Hepatocyte (in vitro differentiated cells): ENCODE measurements at regions not wholly inside any gene's neighbourhood (a gene's known extent, or its start where the extent isn't known, plus 50 kb on each side); places are given as distances from the start of the nearest gene placed in this dataset.

ENCODE experiments used
- EZH2 ChIP-seq: fragments of 200-600 bp; sonication (generic); IDR thresholded peaks from 2 replicates; pipeline ENCODE4 v1.6.1; 2016; ENCODE audit warnings: antibody characterized with exemption, mild to moderate bottlenecking, borderline replicate concordance
- TF ChIP-seq, protein P1 (sequence below): fragments of 200-600 bp; sonication (generic); IDR thresholded peaks from 2 replicates; pipeline ENCODE4 v1.5.1; 2016; ENCODE audit warnings: antibody characterized with exemption, mild to moderate bottlenecking; ENCODE audit not compliant: poor library complexity

DNA sequence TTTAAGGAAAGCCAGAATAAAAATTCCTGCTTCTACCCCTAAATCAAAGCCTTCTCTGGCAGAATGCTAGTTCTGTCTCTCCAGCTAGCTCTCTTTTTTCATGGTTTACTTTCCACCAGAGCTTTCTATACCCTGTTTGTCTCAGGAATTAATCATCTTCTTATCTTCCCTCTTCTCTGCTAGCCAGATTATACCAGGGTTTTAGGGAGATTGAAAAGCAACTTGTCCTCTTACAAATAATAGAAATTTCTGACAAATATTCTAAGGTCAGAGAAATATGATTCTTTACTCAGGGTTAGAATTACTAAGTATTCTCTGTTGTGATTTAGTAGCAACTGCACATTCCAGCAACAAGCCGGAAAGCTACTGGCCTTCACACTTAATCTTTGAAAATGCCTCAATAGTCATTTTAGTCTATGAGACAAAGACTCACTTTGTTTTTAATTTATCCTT, 166.4 kb downstream of the TANC2 start:
- TF ChIP-seq, protein P1, sequence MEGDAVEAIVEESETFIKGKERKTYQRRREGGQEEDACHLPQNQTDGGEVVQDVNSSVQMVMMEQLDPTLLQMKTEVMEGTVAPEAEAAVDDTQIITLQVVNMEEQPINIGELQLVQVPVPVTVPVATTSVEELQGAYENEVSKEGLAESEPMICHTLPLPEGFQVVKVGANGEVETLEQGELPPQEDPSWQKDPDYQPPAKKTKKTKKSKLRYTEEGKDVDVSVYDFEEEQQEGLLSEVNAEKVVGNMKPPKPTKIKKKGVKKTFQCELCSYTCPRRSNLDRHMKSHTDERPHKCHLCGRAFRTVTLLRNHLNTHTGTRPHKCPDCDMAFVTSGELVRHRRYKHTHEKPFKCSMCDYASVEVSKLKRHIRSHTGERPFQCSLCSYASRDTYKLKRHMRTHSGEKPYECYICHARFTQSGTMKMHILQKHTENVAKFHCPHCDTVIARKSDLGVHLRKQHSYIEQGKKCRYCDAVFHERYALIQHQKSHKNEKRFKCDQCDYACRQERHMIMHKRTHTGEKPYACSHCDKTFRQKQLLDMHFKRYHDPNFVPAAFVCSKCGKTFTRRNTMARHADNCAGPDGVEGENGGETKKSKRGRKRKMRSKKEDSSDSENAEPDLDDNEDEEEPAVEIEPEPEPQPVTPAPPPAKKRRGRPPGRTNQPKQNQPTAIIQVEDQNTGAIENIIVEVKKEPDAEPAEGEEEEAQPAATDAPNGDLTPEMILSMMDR, result no peak
- no peak for TF ChIP-seq EZH2
